ENCODE measurements at regions not wholly inside any gene's neighbourhood (a gene's known extent, or its start where the extent isn't known, plus 50 kb on each side); places are given as distances from the start of the nearest gene placed in this dataset.

- Histone ChIP-seq H3K9ac (ENCODE audit: control insufficient read depth, extremely low read depth, insufficient read depth, low read length) (no peak overlapping the region), H3K9me3 (ENCODE audit: control insufficient read depth, low read depth, low read length) (no peaks in the 10 kb centered on the region), H3K27ac (ENCODE audit: control insufficient read depth, insufficient read depth, low read length) (no peak overlapping the region), H3K4me3 (ENCODE audit: control insufficient read depth in 2 of 3, extremely low read depth in 1 of 3, insufficient read depth in 2 of 3, low read depth in 1 of 3, low read length in 3 of 3) (no peak overlapping the region), H3K27me3 (ENCODE audit: control insufficient read depth, extremely low read depth, insufficient read depth, low read length) (no peaks in the 10 kb centered on the region), H3K4me2 (ENCODE audit: control insufficient read depth, extremely low read depth, insufficient read depth, low read depth, low read length) (no peak overlapping the region), H3K9me1 (ENCODE audit: control insufficient read depth, extremely low read depth, insufficient read depth, low read length) (no peaks in the 10 kb centered on the region), H2AFZ (ENCODE audit: control insufficient read depth, low read length) (no peak overlapping the region), H3K79me2 (ENCODE audit: control insufficient read depth, insufficient read depth, low read length) (no peaks in the 10 kb centered on the region), H3K4me1 (ENCODE audit: control insufficient read depth, extremely low read depth, insufficient read depth, low read length) (peaks cover 13% of the 10 kb centered on the region), H4K20me1 (ENCODE audit: control insufficient read depth, extremely low read depth, insufficient read depth, low read length) (no peaks in the 10 kb centered on the region), H3K36me3 (ENCODE audit: control insufficient read depth in 2 of 2, extremely low read depth in 1 of 2, insufficient read depth in 2 of 2, low read length in 2 of 2) (no peaks in the 10 kb centered on the region)
- FAIRE-seq (no peak), DNase-seq (ENCODE audit: low read depth, low spot score) (no peak)
- TF ChIP-seq EZH2 (IDR thresholded peaks at IDR 0.05; ENCODE audit: low read length) (no peak), CTCF (optimal IDR thresholded peaks at IDR 0.05 in 1 of 3, IDR thresholded peaks at IDR 0.05 in 1 of 3, conservative IDR thresholded peaks at IDR 0.05 in 1 of 3; ENCODE audit: extremely low read depth in 1 of 3, insufficient read depth in 2 of 3, low read length in 3 of 3) (no peak)
- dilution Hi-C loops (cut with MboI; ENCODE audit: extremely low pct_ligation_motif_present, low sequenced_read_pairs): no loop called here
These were observed 162.6 kb downstream of the TAF11L14 start for GRCh38 chr5:17796757-17797396.

DNA sequence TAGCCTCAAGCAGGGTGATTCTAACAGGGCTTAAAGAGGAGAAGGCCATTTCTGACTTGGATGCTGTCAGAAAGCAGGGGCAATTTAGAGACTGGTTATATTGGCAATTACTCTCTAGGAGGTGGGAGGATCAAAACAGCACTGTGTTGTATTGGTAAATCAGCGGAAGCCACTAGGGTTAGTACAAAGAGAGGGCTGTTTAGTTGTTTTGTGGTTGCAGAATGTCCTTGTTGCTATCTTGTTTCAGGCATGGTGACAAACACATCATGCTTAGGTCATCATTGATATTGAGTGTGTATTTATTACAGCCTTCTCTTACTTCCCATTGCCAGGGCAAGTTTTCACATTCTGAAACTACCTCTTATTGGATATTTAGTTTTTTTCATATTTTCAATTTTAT, 165.3 kb downstream of the TAF11L14 start:
- no peaks in the 10 kb centered on the region for H3K27me3 ChIP-seq (ENCODE audit: control insufficient read depth, extremely low read depth, insufficient read depth, low read length)
- dilution Hi-C loops (cut with MboI; ENCODE audit: extremely low pct_ligation_motif_present, low sequenced_read_pairs): no loop called here
- H3K9me3 ChIP-seq (ENCODE audit: control insufficient read depth, low read depth, low read length): no peaks in the 10 kb centered on the region
- no peak for FAIRE-seq
- H3K79me2 ChIP-seq (ENCODE audit: control insufficient read depth, insufficient read depth, low read length): no peaks in the 10 kb centered on the region
- H3K9me1 ChIP-seq (ENCODE audit: control insufficient read depth, extremely low read depth, insufficient read depth, low read length): no peaks in the 10 kb centered on the region
- H4K20me1 ChIP-seq (ENCODE audit: control insufficient read depth, extremely low read depth, insufficient read depth, low read length): no peaks in the 10 kb centered on the region
- no peak for DNase-seq (ENCODE audit: low read depth, low spot score)
- no peak overlapping the region for H3K9ac ChIP-seq (ENCODE audit: control insufficient read depth, extremely low read depth, insufficient read depth, low read length)
- H3K4me3 ChIP-seq (ENCODE audit: control insufficient read depth in 2 of 3, extremely low read depth in 1 of 3, insufficient read depth in 2 of 3, low read depth in 1 of 3, low read length in 3 of 3): no peak overlapping the region
- TF ChIP-seq CTCF (optimal IDR thresholded peaks at IDR 0.05 in 1 of 3, IDR thresholded peaks at IDR 0.05 in 1 of 3, conservative IDR thresholded peaks at IDR 0.05 in 1 of 3; ENCODE audit: extremely low read depth in 1 of 3, insufficient read depth in 2 of 3, low read length in 3 of 3) (no peak), EZH2 (IDR thresholded peaks at IDR 0.05; ENCODE audit: low read length) (no peak)
- H2AFZ ChIP-seq (ENCODE audit: control insufficient read depth, low read length): no peak overlapping the region
- no peak overlapping the region for H3K4me2 ChIP-seq (ENCODE audit: control insufficient read depth, extremely low read depth, insufficient read depth, low read depth, low read length)
- H3K27ac ChIP-seq (ENCODE audit: control insufficient read depth, insufficient read depth, low read length): no peak overlapping the region
- H3K36me3 ChIP-seq (ENCODE audit: control insufficient read depth in 2 of 2, extremely low read depth in 1 of 2, insufficient read depth in 2 of 2, low read length in 2 of 2): no peaks in the 10 kb centered on the region
- peaks cover 18% of the 10 kb centered on the region for H3K4me1 ChIP-seq (ENCODE audit: control insufficient read depth, extremely low read depth, insufficient read depth, low read length)
